SU-DHL-6 (cell line): ENCODE measurements at regions not wholly inside any gene's neighbourhood (a gene's known extent, or its start where the extent isn't known, plus 50 kb on each side); places are given as distances from the start of the nearest gene placed in this dataset.

Experiments
- H2AFZ ChIP-seq: fragments of 200-600 bp; sonication (generic); 2 replicates; pipeline ENCODE4 v1.6.1; 2014; ENCODE audit warnings: low read depth, mild to moderate bottlenecking, moderate library complexity, mixed read lengths, antibody characterized with exemption, low read length; ENCODE audit not compliant: severe bottlenecking
- H3F3A ChIP-seq: fragments of 200-600 bp; shearing (Covaris generic); 2 replicates; pipeline ENCODE4 v1.6.0; 2016; ENCODE audit warnings: antibody characterized with exemption, mild to moderate bottlenecking; ENCODE audit not compliant: insufficient read depth
- H3K27ac ChIP-seq: fragments of 200-600 bp; sonication (generic); 2 replicates; pipeline ENCODE4 v1.5.1; 2016; ENCODE audit warnings: low read depth, mild to moderate bottlenecking, low read length, moderate library complexity, mixed read lengths
- H3K27me3 ChIP-seq: fragments of 200-600 bp; sonication (generic), shearing (Covaris generic); 2 replicates; pipeline ENCODE4 v1.6.0; 2014; ENCODE audit warnings: mild to moderate bottlenecking, low read length
- H3K36me3 ChIP-seq: fragments of 200-600 bp; sonication (generic); 2 replicates; pipeline ENCODE4 v1.6.1; 2014; ENCODE audit warnings: mild to moderate bottlenecking, low read length, mixed read lengths
- H3K4me2 ChIP-seq: fragments of 300-600, 200-600 bp; shearing (Covaris generic), sonication (generic); 2 replicates; pipeline ENCODE4 v1.6.0; 2014; ENCODE audit warnings: low read length, low read depth, mild to moderate bottlenecking; ENCODE audit not compliant: poor library complexity, severe bottlenecking
- H3K4me3 ChIP-seq: fragments of 200-600 bp; sonication (generic); 2 replicates; pipeline ENCODE4 v1.5.1; 2014; ENCODE audit warnings: antibody characterized with exemption, low read length, mild to moderate bottlenecking, mixed read lengths; ENCODE audit not compliant: insufficient read depth, poor library complexity, severe bottlenecking
- H3K79me2 ChIP-seq: fragments of 200-600 bp; sonication (generic); 2 replicates; pipeline ENCODE4 v1.6.1; 2014; ENCODE audit warnings: mild to moderate bottlenecking, low read length, moderate library complexity; ENCODE audit not compliant: insufficient read depth
- H3K9ac ChIP-seq: fragments of 200-600 bp; sonication (generic); 2 replicates; pipeline ENCODE4 v1.7.0; 2014; ENCODE audit warnings: mild to moderate bottlenecking, low read length
- H3K9me2 ChIP-seq: fragments of 200-600 bp; sonication (generic); replicated peaks from 2 replicates; pipeline ENCODE4 v1.6.1; 2014; ENCODE audit warnings: low read length; ENCODE audit not compliant: insufficient read depth
- H3K9me3 ChIP-seq: fragments of 200-600 bp; sonication (generic); 2 replicates; pipeline ENCODE4 v1.6.1; 2014; ENCODE audit warnings: low read length, mixed read lengths; ENCODE audit not compliant: insufficient read depth
- H4K20me1 ChIP-seq: fragments of 200-600 bp; sonication (generic); 2 replicates; pipeline ENCODE4 v1.6.1; 2014; ENCODE audit warnings: low read depth, mild to moderate bottlenecking, antibody characterized with exemption, low read length, moderate library complexity, mixed read lengths
- CTCF ChIP-seq: fragments of 200-600 bp; sonication (generic); IDR thresholded peaks from one replicate; pipeline ENCODE4 v1.5.1; 2017; ENCODE audit warnings: antibody characterized with exemption, mild to moderate bottlenecking, low read length, moderate library complexity; ENCODE audit not compliant: insufficient read depth, poor library complexity, severe bottlenecking
- EZH2phosphoT487 ChIP-seq: fragments of 200-600 bp; sonication (generic), shearing (Covaris generic); conservative IDR thresholded peaks from 2 replicates; pipeline ENCODE4 v1.6.1; 2018; ENCODE audit warnings: mild to moderate bottlenecking, antibody characterized with exemption, low read length, moderate library complexity, mixed read lengths

GRCh38 chr15:77851691-77852090, 219.0 kb upstream of the LINGO1 start:
- H2AFZ ChIP-seq: no peak overlapping the region
- H3K36me3 ChIP-seq: no peaks in the 10 kb centered on the region
- no peaks in the 10 kb centered on the region for H4K20me1 ChIP-seq
- H3K9me3 ChIP-seq: no peaks in the 10 kb centered on the region
- H3K4me2 ChIP-seq: no peak overlapping the region
- TF ChIP-seq EZH2phosphoT487: no peak
- no peak for TF ChIP-seq CTCF
- no peaks in the 10 kb centered on the region for H3K27me3 ChIP-seq
- H3K9me2 ChIP-seq: no peaks in the 10 kb centered on the region
- no peak overlapping the region for H3K4me3 ChIP-seq
- H3K79me2 ChIP-seq: no peaks in the 10 kb centered on the region
- no peak overlapping the region for H3K9ac ChIP-seq
- no peaks in the 10 kb centered on the region for H3F3A ChIP-seq
- no peak overlapping the region for H3K27ac ChIP-seq

GRCh38 chr15:77851086-77851485, 218.4 kb upstream of the LINGO1 start:
- H3K27ac ChIP-seq: no peak overlapping the region
- H3K27me3 ChIP-seq: no peaks in the 10 kb centered on the region
- H3K9ac ChIP-seq: no peak overlapping the region
- H2AFZ ChIP-seq: no peak overlapping the region
- H3K36me3 ChIP-seq: no peaks in the 10 kb centered on the region
- H3K9me2 ChIP-seq: no peaks in the 10 kb centered on the region
- no peak overlapping the region for H3K4me3 ChIP-seq
- H4K20me1 ChIP-seq: no peaks in the 10 kb centered on the region
- TF ChIP-seq CTCF (no peak), EZH2phosphoT487 (no peak)
- H3K79me2 ChIP-seq: no peaks in the 10 kb centered on the region
- H3F3A ChIP-seq: no peaks in the 10 kb centered on the region
- H3K4me2 ChIP-seq: no peak overlapping the region
- H3K9me3 ChIP-seq: no peaks in the 10 kb centered on the region

DNA sequence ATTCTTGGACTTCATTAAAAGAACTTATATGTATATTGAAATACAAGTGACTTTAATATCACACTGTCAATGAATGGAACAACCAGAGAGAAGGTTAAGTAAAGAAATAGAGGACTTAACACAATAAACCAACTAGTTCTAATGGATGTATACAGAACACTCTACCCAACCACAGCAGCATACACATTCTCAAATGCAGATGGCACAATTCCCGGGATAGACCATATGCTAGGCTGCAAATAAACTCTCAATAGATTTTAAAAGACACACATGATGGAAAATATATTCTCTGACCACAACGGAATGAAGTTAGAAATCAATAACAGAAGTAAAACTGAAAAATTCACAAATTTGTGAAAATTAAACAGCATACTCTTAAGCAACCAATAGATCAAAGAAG, 214.3 kb upstream of the LINGO1 start:
- no peaks in the 10 kb centered on the region for H3K9me2 ChIP-seq
- H3K27ac ChIP-seq: no peak overlapping the region
- no peak overlapping the region for H3K4me2 ChIP-seq
- peaks cover 6% of the 10 kb centered on the region; the same call in 1 of the 2 replicates for H3K9me3 ChIP-seq
- no peak overlapping the region for H3K4me3 ChIP-seq
- H2AFZ ChIP-seq: no peak overlapping the region
- no peak overlapping the region for H3K9ac ChIP-seq
- H3K27me3 ChIP-seq: no peaks in the 10 kb centered on the region
- no peaks in the 10 kb centered on the region for H3K79me2 ChIP-seq
- H3K36me3 ChIP-seq: no peaks in the 10 kb centered on the region
- H4K20me1 ChIP-seq: no peaks in the 10 kb centered on the region
- H3F3A ChIP-seq: no peaks in the 10 kb centered on the region
- TF ChIP-seq EZH2phosphoT487 (no peak), CTCF (no peak)
